ENCODE measurements at regions not wholly inside any gene's neighbourhood (a gene's known extent, or its start where the extent isn't known, plus 50 kb on each side); places are given as distances from the start of the nearest gene placed in this dataset.

GRCh38 chr19:27751044-27751391, 1461.9 kb downstream of the UQCRFS1 start:
- TF ChIP-seq CTCF (IDR thresholded peaks at IDR 0.05 in 4 of 5, conservative IDR thresholded peaks at IDR 0.05 in 1 of 5) (no peak), POLR2A (IDR thresholded peaks at IDR 0.05) (no peak)

Data from gastrocnemius medialis (tissue), 4 donors.